Activated naive CD4-positive, alpha-beta T cell treated with anti-CD3 and anti-CD28 coated beads for 36 hours (primary cell): ENCODE measurements at regions not wholly inside any gene's neighbourhood (a gene's known extent, or its start where the extent isn't known, plus 50 kb on each side); places are given as distances from the start of the nearest gene placed in this dataset.

ENCODE experiments used
- CTCF ChIA-PET: fragments of 350-600 bp; sonication (Branson Sonifier 250); formaldehyde crosslinking; loops from one replicate; lab custom pipeline; 2021; ENCODE audit warnings: antibody characterized with exemption; lab: Charles Lee
- DNase-seq: peaks from one replicate; pipeline ENCODE4 v3.0.0-alpha.2; 2020
- H3K27ac Mint-ChIP-seq: one replicate; pipeline ENCODE4 v1.8.0; 2021; ENCODE audit warnings: mild to moderate bottlenecking, mixed read lengths
- H3K27me3 Mint-ChIP-seq: one replicate; pipeline ENCODE4 v1.8.0; 2021; ENCODE audit warnings: low read depth, mixed read lengths
- H3K36me3 Mint-ChIP-seq: one replicate; pipeline ENCODE4 v1.8.0; 2021; ENCODE audit warnings: low read depth, mixed read lengths
- H3K4me1 Mint-ChIP-seq: one replicate; pipeline ENCODE4 v1.8.0; 2021; ENCODE audit warnings: low read depth, mixed read lengths
- H3K4me3 Mint-ChIP-seq: one replicate; pipeline ENCODE4 v1.8.0; 2021; ENCODE audit warnings: mild to moderate bottlenecking, moderate library complexity, mixed read lengths
- H3K9me3 Mint-ChIP-seq: one replicate; pipeline ENCODE4 v1.8.0; 2021; ENCODE audit warnings: mixed read lengths
- intact Hi-C: fragments of 100-400 bp; cut with micrococcal nuclease; formaldehyde crosslinking; loops from one replicate; pipeline ENCODE4 v1.15.1; 2023

- Mint-ChIP-seq H3K4me1 (no peaks in the 10 kb centered on the region), H3K27ac (no peak overlapping the region), H3K27me3 (peaks cover 10% of the 10 kb centered on the region), H3K36me3 (no peaks in the 10 kb centered on the region), H3K9me3 (no peaks in the 10 kb centered on the region), H3K4me3 (no peak overlapping the region)
- CTCF ChIA-PET, result no interaction called here
- DNase-seq, result no peak
- intact Hi-C loops, result no loop called here
Observed at GRCh38 chr20:40431611-40432010, 257.4 kb downstream of the MAFB start.

- H3K27ac Mint-ChIP-seq, result no peak overlapping the region
- CTCF ChIA-PET, result no interaction called here
- H3K9me3 Mint-ChIP-seq, result no peaks in the 10 kb centered on the region
- no peak for DNase-seq
- intact Hi-C loops, result no loop called here
- no peak overlapping the region for H3K4me3 Mint-ChIP-seq
- H3K27me3 Mint-ChIP-seq, result peaks cover 10% of the 10 kb centered on the region
- H3K4me1 Mint-ChIP-seq, result no peaks in the 10 kb centered on the region
- no peaks in the 10 kb centered on the region for H3K36me3 Mint-ChIP-seq
Observed at GRCh38 chr20:40431112-40431511, 257.9 kb downstream of the MAFB start.

GRCh38 chr20:40427026-40427425 lies 262.0 kb downstream of the MAFB start:
- intact Hi-C loops, result no loop called here
- no peaks in the 10 kb centered on the region for H3K4me1 Mint-ChIP-seq
- H3K27ac Mint-ChIP-seq, result no peak overlapping the region
- CTCF ChIA-PET, result no interaction called here
- H3K9me3 Mint-ChIP-seq, result no peaks in the 10 kb centered on the region
- no peak overlapping the region for H3K4me3 Mint-ChIP-seq
- DNase-seq, result no peak
- H3K36me3 Mint-ChIP-seq, result no peaks in the 10 kb centered on the region
- H3K27me3 Mint-ChIP-seq, result peaks cover 10% of the 10 kb centered on the region

- H3K36me3 Mint-ChIP-seq, result no peaks in the 10 kb centered on the region
- H3K4me3 Mint-ChIP-seq, result no peak overlapping the region
- intact Hi-C loops, result no loop called here
- CTCF ChIA-PET, result no interaction called here
- H3K27me3 Mint-ChIP-seq, result peaks cover 4% of the 10 kb centered on the region
- no peak for DNase-seq
- H3K4me1 Mint-ChIP-seq, result no peaks in the 10 kb centered on the region
- H3K27ac Mint-ChIP-seq, result no peak overlapping the region
- H3K9me3 Mint-ChIP-seq, result no peaks in the 10 kb centered on the region
Observed at GRCh38 chr20:40424695-40425094, 264.3 kb downstream of the MAFB start.

- Mint-ChIP-seq H3K4me1 (no peaks in the 10 kb centered on the region), H3K36me3 (no peaks in the 10 kb centered on the region), H3K4me3 (no peak overlapping the region), H3K9me3 (no peaks in the 10 kb centered on the region), H3K27me3 (no peaks in the 10 kb centered on the region), H3K27ac (no peak overlapping the region)
- DNase-seq, result no peak
- CTCF ChIA-PET, result no interaction called here
- intact Hi-C loops, result no loop called here
Observed at GRCh38 chr20:40422656-40423055, 266.4 kb downstream of the MAFB start.

- H3K27ac Mint-ChIP-seq, result no peak overlapping the region
- intact Hi-C loops, result no loop called here
- H3K4me1 Mint-ChIP-seq, result no peaks in the 10 kb centered on the region
Observed at GRCh38 chr20:40416274-40416673, 272.8 kb downstream of the MAFB start.

GRCh38 chr20:40414843-40415615 lies 274.0 kb downstream of the MAFB start:
- Mint-ChIP-seq H3K36me3 (no peaks in the 10 kb centered on the region), H3K4me3 (no peak overlapping the region), H3K4me1 (no peaks in the 10 kb centered on the region), H3K27ac (no peak overlapping the region), H3K9me3 (peaks cover 4% of the 10 kb centered on the region), H3K27me3 (no peaks in the 10 kb centered on the region)
- DNase-seq, result no peak
- CTCF ChIA-PET, result no interaction called here
- intact Hi-C loops, result no loop called here

More at GRCh38 chr20:40416274-40416673, 272.8 kb downstream of the MAFB start:
- peaks cover 4% of the 10 kb centered on the region for H3K9me3 Mint-ChIP-seq
- no peaks in the 10 kb centered on the region for H3K27me3 Mint-ChIP-seq
- CTCF ChIA-PET, result no interaction called here
- DNase-seq, result no peak
- no peaks in the 10 kb centered on the region for H3K36me3 Mint-ChIP-seq
- H3K4me3 Mint-ChIP-seq, result no peak overlapping the region

GRCh38 chr20:40410028-40410427 lies 279.0 kb downstream of the MAFB start:
- Mint-ChIP-seq H3K36me3 (no peaks in the 10 kb centered on the region), H3K27ac (no peak overlapping the region), H3K27me3 (no peaks in the 10 kb centered on the region), H3K4me1 (no peaks in the 10 kb centered on the region), H3K9me3 (no peaks in the 10 kb centered on the region), H3K4me3 (no peak overlapping the region)
- CTCF ChIA-PET, result no interaction called here
- no peak for DNase-seq
- intact Hi-C loops, result no loop called here

- Mint-ChIP-seq H3K9me3 (no peaks in the 10 kb centered on the region), H3K27ac (no peak overlapping the region), H3K36me3 (no peaks in the 10 kb centered on the region), H3K4me3 (no peak overlapping the region), H3K27me3 (no peaks in the 10 kb centered on the region), H3K4me1 (no peaks in the 10 kb centered on the region)
- intact Hi-C loops, result no loop called here
- DNase-seq, result no peak
- CTCF ChIA-PET, result no interaction called here
Observed at GRCh38 chr20:40397467-40397866, 291.6 kb downstream of the MAFB start.

GRCh38 chr20:40393197-40394079 lies 295.6 kb downstream of the MAFB start:
- Mint-ChIP-seq H3K27ac (no peak overlapping the region), H3K27me3 (no peaks in the 10 kb centered on the region), H3K4me1 (no peaks in the 10 kb centered on the region), H3K36me3 (no peaks in the 10 kb centered on the region), H3K9me3 (no peaks in the 10 kb centered on the region), H3K4me3 (no peak overlapping the region)
- no peak for DNase-seq
- CTCF ChIA-PET, result interaction anchor here (0.6 kb wide), 1 partner anchor 356 kb away, joined by 3 read pairs; no protein-coding TSS in a partner anchor
- intact Hi-C loops, result no loop called here

- DNase-seq, result no peak
- H3K27me3 Mint-ChIP-seq, result no peaks in the 10 kb centered on the region
- H3K9me3 Mint-ChIP-seq, result peaks cover 1% of the 10 kb centered on the region
- no peaks in the 10 kb centered on the region for H3K36me3 Mint-ChIP-seq
- CTCF ChIA-PET, result no interaction called here
- intact Hi-C loops, result no loop called here
- H3K4me1 Mint-ChIP-seq, result no peaks in the 10 kb centered on the region
- H3K27ac Mint-ChIP-seq, result no peak overlapping the region
- no peak overlapping the region for H3K4me3 Mint-ChIP-seq
Observed at GRCh38 chr20:40390654-40391053, 298.4 kb downstream of the MAFB start.

- intact Hi-C loops, result no loop called here
- CTCF ChIA-PET, result no interaction called here
- peaks cover 3% of the 10 kb centered on the region for H3K9me3 Mint-ChIP-seq
- no peak overlapping the region for H3K4me3 Mint-ChIP-seq
- no peaks in the 10 kb centered on the region for H3K36me3 Mint-ChIP-seq
- H3K4me1 Mint-ChIP-seq, result no peaks in the 10 kb centered on the region
- no peaks in the 10 kb centered on the region for H3K27me3 Mint-ChIP-seq
- no peak overlapping the region for H3K27ac Mint-ChIP-seq
- DNase-seq, result no peak
Observed at GRCh38 chr20:40370800-40371199, 318.2 kb downstream of the MAFB start.

GRCh38 chr20:40368876-40369275 lies 320.2 kb downstream of the MAFB start:
- H3K9me3 Mint-ChIP-seq, result no peaks in the 10 kb centered on the region
- no peak overlapping the region for H3K4me3 Mint-ChIP-seq
- intact Hi-C loops, result no loop called here
- H3K27me3 Mint-ChIP-seq, result no peaks in the 10 kb centered on the region
- H3K27ac Mint-ChIP-seq, result no peak overlapping the region
- H3K4me1 Mint-ChIP-seq, result no peaks in the 10 kb centered on the region
- DNase-seq, result no peak
- no peaks in the 10 kb centered on the region for H3K36me3 Mint-ChIP-seq
- CTCF ChIA-PET, result no interaction called here
